ENCODE measurements at regions not wholly inside any gene's neighbourhood (a gene's known extent, or its start where the extent isn't known, plus 50 kb on each side); places are given as distances from the start of the nearest gene placed in this dataset.
"Not testable (repeated sequence)": the region's sequence is repeated elsewhere in the genome, so short reads cannot be mapped to it uniquely, and the experiment has no call there.

GRCh38 chr17:77793971-77794235, 164.6 kb upstream of the TNRC6C start:
- POLR2A ChIA-PET: no interaction called here

GRCh38 chr17:77794846-77795245, 163.7 kb upstream of the TNRC6C start:
- no peak overlapping the region for H3K27ac Mint-ChIP-seq

More at GRCh38 chr17:77793971-77794235, 164.6 kb upstream of the TNRC6C start:
- H3K27me3 Mint-ChIP-seq: peaks cover 3% of the 10 kb centered on the region
- no peak overlapping the region for H3K4me3 Mint-ChIP-seq
- CTCF ChIA-PET: no interaction called here
- intact Hi-C loops (cut with micrococcal nuclease): no loop called here
- H3K4me1 Mint-ChIP-seq (ENCODE audit: low read depth): no peaks in the 10 kb centered on the region
- H3K36me3 Mint-ChIP-seq: no peaks in the 10 kb centered on the region
- H3K27ac Mint-ChIP-seq: no peak overlapping the region
- no peaks in the 10 kb centered on the region for H3K9me3 Mint-ChIP-seq
- DNase-seq: no peak

GRCh38 chr17:77795685-77796084, 162.8 kb upstream of the TNRC6C start:
- CTCF ChIA-PET: interaction anchor here (1.3 kb wide), 1 partner anchor 218 kb away, joined by 3 read pairs; no protein-coding TSS in a partner anchor
- intact Hi-C loops (cut with micrococcal nuclease): no loop called here
- Mint-ChIP-seq H3K4me1 (ENCODE audit: low read depth) (no peaks in the 10 kb centered on the region), H3K4me3 (no peak overlapping the region), H3K9me3 (no peaks in the 10 kb centered on the region), H3K27ac (no peak overlapping the region), H3K36me3 (no peaks in the 10 kb centered on the region), H3K27me3 (peaks cover 7% of the 10 kb centered on the region)
- DNase-seq: no peak
- POLR2A ChIA-PET: no interaction called here

More at GRCh38 chr17:77794846-77795245, 163.7 kb upstream of the TNRC6C start:
- ChIA-PET CTCF (no interaction called here), POLR2A (no interaction called here)
- Mint-ChIP-seq H3K9me3 (no peaks in the 10 kb centered on the region), H3K27me3 (peaks cover 5% of the 10 kb centered on the region), H3K36me3 (no peaks in the 10 kb centered on the region), H3K4me1 (ENCODE audit: low read depth) (no peaks in the 10 kb centered on the region), H3K4me3 (no peak overlapping the region)
- DNase-seq: no peak
- intact Hi-C loops (cut with micrococcal nuclease): no loop called here

- intact Hi-C loops (cut with micrococcal nuclease): no loop called here
- Mint-ChIP-seq H3K4me1 (ENCODE audit: low read depth) (no peaks in the 10 kb centered on the region), H3K27me3 (peaks cover 7% of the 10 kb centered on the region), H3K9me3 (no peaks in the 10 kb centered on the region), H3K36me3 (no peaks in the 10 kb centered on the region), H3K4me3 (no peak overlapping the region), H3K27ac (no peak overlapping the region)
- POLR2A ChIA-PET: no interaction called here
- CTCF ChIA-PET: interaction anchor here (1.3 kb wide), 1 partner anchor 218 kb away, joined by 3 read pairs; no protein-coding TSS in a partner anchor
- DNase-seq: no peak
These were observed 162.2 kb upstream of the TNRC6C start for GRCh38 chr17:77796176-77796860.

- peaks cover 11% of the 10 kb centered on the region for H3K27me3 Mint-ChIP-seq
- no peaks in the 10 kb centered on the region for H3K36me3 Mint-ChIP-seq
- CTCF ChIA-PET: interaction anchor here (0.6 kb wide), 1 partner anchor 84 kb away, joined by 3 read pairs; no protein-coding TSS in a partner anchor
- no peak for DNase-seq
- POLR2A ChIA-PET: no interaction called here
- H3K4me1 Mint-ChIP-seq (ENCODE audit: low read depth): no peaks in the 10 kb centered on the region
- H3K4me3 Mint-ChIP-seq: no peak overlapping the region
- intact Hi-C loops (cut with micrococcal nuclease): no loop called here
- no peaks in the 10 kb centered on the region for H3K9me3 Mint-ChIP-seq
- H3K27ac Mint-ChIP-seq: no peak overlapping the region
These were observed 160.5 kb upstream of the TNRC6C start for GRCh38 chr17:77798031-77798430.

- Mint-ChIP-seq H3K27me3 (peaks cover 11% of the 10 kb centered on the region), H3K36me3 (no peaks in the 10 kb centered on the region), H3K4me1 (ENCODE audit: low read depth) (no peaks in the 10 kb centered on the region), H3K4me3 (no peak overlapping the region), H3K9me3 (no peaks in the 10 kb centered on the region), H3K27ac (no peak overlapping the region)
- intact Hi-C loops (cut with micrococcal nuclease): no loop called here
- ChIA-PET CTCF (interaction anchor here (0.6 kb wide), 1 partner anchor 83 kb away, joined by 3 read pairs; no protein-coding TSS in a partner anchor), POLR2A (no interaction called here)
- no peak for DNase-seq
These were observed 160.0 kb upstream of the TNRC6C start for GRCh38 chr17:77798481-77798880.

GRCh38 chr17:77800816-77801215, 157.7 kb upstream of the TNRC6C start:
- H3K4me3 Mint-ChIP-seq: no peak overlapping the region
- no peaks in the 10 kb centered on the region for H3K9me3 Mint-ChIP-seq
- no peaks in the 10 kb centered on the region for H3K36me3 Mint-ChIP-seq
- intact Hi-C loops (cut with micrococcal nuclease): no loop called here
- ChIA-PET POLR2A (no interaction called here), CTCF (no interaction called here)
- no peaks in the 10 kb centered on the region for H3K4me1 Mint-ChIP-seq (ENCODE audit: low read depth)
- H3K27ac Mint-ChIP-seq: no peak overlapping the region
- no peak for DNase-seq
- H3K27me3 Mint-ChIP-seq: peaks cover 11% of the 10 kb centered on the region

GRCh38 chr17:77801545-77802332, 156.8 kb upstream of the TNRC6C start:
- Mint-ChIP-seq H3K4me3 (no peak overlapping the region), H3K4me1 (ENCODE audit: low read depth) (no peaks in the 10 kb centered on the region), H3K36me3 (no peaks in the 10 kb centered on the region), H3K27ac (no peak overlapping the region), H3K27me3 (peaks cover 11% of the 10 kb centered on the region), H3K9me3 (no peaks in the 10 kb centered on the region)
- ChIA-PET POLR2A (no interaction called here), CTCF (no interaction called here)
- intact Hi-C loops (cut with micrococcal nuclease): no loop called here
- DNase-seq: no peak

- no peaks in the 10 kb centered on the region for H3K4me1 Mint-ChIP-seq (ENCODE audit: low read depth)
- no peak for DNase-seq
- H3K27ac Mint-ChIP-seq: no peak overlapping the region
- no peaks in the 10 kb centered on the region for H3K36me3 Mint-ChIP-seq
- POLR2A ChIA-PET: no interaction called here
- intact Hi-C loops (cut with micrococcal nuclease): no loop called here
- peaks cover 11% of the 10 kb centered on the region for H3K27me3 Mint-ChIP-seq
- H3K9me3 Mint-ChIP-seq: no peaks in the 10 kb centered on the region
- H3K4me3 Mint-ChIP-seq: no peak overlapping the region
- CTCF ChIA-PET: no interaction called here
These were observed 156.2 kb upstream of the TNRC6C start for GRCh38 chr17:77802333-77802615.

GRCh38 chr17:77802811-77803220, 155.7 kb upstream of the TNRC6C start:
- H3K36me3 Mint-ChIP-seq: no peaks in the 10 kb centered on the region

GRCh38 chr17:77803726-77804125, 154.8 kb upstream of the TNRC6C start:
- Mint-ChIP-seq H3K27me3 (peaks cover 8% of the 10 kb centered on the region), H3K9me3 (no peaks in the 10 kb centered on the region), H3K27ac (no peak overlapping the region), H3K4me3 (no peak overlapping the region), H3K4me1 (ENCODE audit: low read depth) (no peaks in the 10 kb centered on the region), H3K36me3 (no peaks in the 10 kb centered on the region)
- DNase-seq: no peak
- intact Hi-C loops (cut with micrococcal nuclease): no loop called here
- ChIA-PET POLR2A (no interaction called here), CTCF (no interaction called here)

More at GRCh38 chr17:77802811-77803220, 155.7 kb upstream of the TNRC6C start:
- intact Hi-C loops (cut with micrococcal nuclease): no loop called here
- Mint-ChIP-seq H3K27me3 (peaks cover 8% of the 10 kb centered on the region), H3K27ac (no peak overlapping the region), H3K4me3 (no peak overlapping the region), H3K4me1 (ENCODE audit: low read depth) (no peaks in the 10 kb centered on the region), H3K9me3 (no peaks in the 10 kb centered on the region)
- no peak for DNase-seq
- CTCF ChIA-PET: no interaction called here
- POLR2A ChIA-PET: no interaction called here

- no peaks in the 10 kb centered on the region for H3K9me3 Mint-ChIP-seq
- peaks cover 6% of the 10 kb centered on the region for H3K27me3 Mint-ChIP-seq
- no peak overlapping the region for H3K27ac Mint-ChIP-seq
- H3K36me3 Mint-ChIP-seq: no peaks in the 10 kb centered on the region
- CTCF ChIA-PET: no interaction called here
- intact Hi-C loops (cut with micrococcal nuclease): no loop called here
- POLR2A ChIA-PET: no interaction called here
- H3K4me3 Mint-ChIP-seq: no peak overlapping the region
- DNase-seq: no peak
- H3K4me1 Mint-ChIP-seq (ENCODE audit: low read depth): no peaks in the 10 kb centered on the region
These were observed 153.6 kb upstream of the TNRC6C start for GRCh38 chr17:77804796-77805426.

- H3K4me1 Mint-ChIP-seq (ENCODE audit: low read depth); DNase-seq; H3K9me3 Mint-ChIP-seq; CTCF ChIA-PET; H3K36me3 Mint-ChIP-seq; POLR2A ChIA-PET; intact Hi-C loops (cut with micrococcal nuclease); H3K4me3 Mint-ChIP-seq; H3K27ac Mint-ChIP-seq; H3K27me3 Mint-ChIP-seq: not testable (repeated sequence)
These were observed 152.5 kb upstream of the TNRC6C start for GRCh38 chr17:77805970-77806369.
